GM06990 (cell line): ENCODE measurements at regions not wholly inside any gene's neighbourhood (a gene's known extent, or its start where the extent isn't known, plus 50 kb on each side); places are given as distances from the start of the nearest gene placed in this dataset.
A peak's percentile ranks its signal among the peaks of the same experiment; 100 is the strongest.

Experiments
- DNase-seq: peaks from one replicate; pipeline ENCODE4 v3.0.0-alpha.2; 2011; ENCODE audit not compliant: insufficient read length; ENCODE audit errors: extremely low read depth
- H3K27me3 ChIP-seq: replicated peaks from 2 replicates; pipeline ENCODE4 v1.6.0; 2011; ENCODE audit warnings: low read length; ENCODE audit not compliant: control insufficient read depth, insufficient read depth
- H3K36me3 ChIP-seq: 2 replicates; pipeline ENCODE4 v1.5.1; 2011; ENCODE audit warnings: low read length; ENCODE audit not compliant: control insufficient read depth, insufficient read depth
- H3K4me3 ChIP-seq: replicated peaks from 2 replicates; pipeline ENCODE4 v1.5.1; 2011; ENCODE audit warnings: low read depth, mild to moderate bottlenecking, control low read depth, low read length
- CTCF ChIP-seq: IDR thresholded peaks from 2 replicates; pipeline ENCODE4 v1.5.1; 2011; ENCODE audit warnings: low read length, control low read depth, mild to moderate bottlenecking, inconsistent platforms; ENCODE audit not compliant: insufficient read depth, poor library complexity, severe bottlenecking

- no peaks in the 10 kb centered on the region for H3K36me3 ChIP-seq
- H3K27me3 ChIP-seq: no peaks in the 10 kb centered on the region
- DNase-seq: no peak
- no peak for TF ChIP-seq CTCF
- no peak overlapping the region for H3K4me3 ChIP-seq
These were observed 129.9 kb upstream of the RIPOR2 start for GRCh38 chr6:25065666-25066065.

- no peak for DNase-seq
- Histone ChIP-seq H3K4me3 (no peak overlapping the region), H3K36me3 (no peaks in the 10 kb centered on the region), H3K27me3 (no peaks in the 10 kb centered on the region)
- TF ChIP-seq CTCF: no peak
These were observed 130.8 kb upstream of the RIPOR2 start for GRCh38 chr6:25066593-25066992.

- H3K4me3 ChIP-seq: no peak overlapping the region
- no peaks in the 10 kb centered on the region for H3K27me3 ChIP-seq
- H3K36me3 ChIP-seq: no peaks in the 10 kb centered on the region
- DNase-seq: no peak
- TF ChIP-seq CTCF: no peak
These were observed 133.1 kb upstream of the RIPOR2 start for GRCh38 chr6:25068866-25069265.

- peak overlapping the region; percentile 38; the same call in 1 of the 2 replicates for H3K4me3 ChIP-seq
- TF ChIP-seq CTCF: peak; percentile 79
- no peaks in the 10 kb centered on the region for H3K36me3 ChIP-seq
- peak; percentile 68 for DNase-seq
- no peaks in the 10 kb centered on the region for H3K27me3 ChIP-seq
These were observed 135.0 kb upstream of the RIPOR2 start for GRCh38 chr6:25070547-25071366.

GRCh38 chr6:25078141-25078540 is 142.4 kb upstream of the RIPOR2 start:
- Histone ChIP-seq H3K36me3 (no peaks in the 10 kb centered on the region), H3K4me3 (no peak overlapping the region), H3K27me3 (no peaks in the 10 kb centered on the region)
- DNase-seq: no peak
- no peak for TF ChIP-seq CTCF
